SK-N-SH (cell line): ENCODE measurements at regions not wholly inside any gene's neighbourhood (a gene's known extent, or its start where the extent isn't known, plus 50 kb on each side); places are given as distances from the start of the nearest gene placed in this dataset.

Source experiments
- EP300 ChIP-seq, 2 experiments: IDR thresholded peaks; 2 replicates each; pipeline versions ENCODE4 v1.4.0 to v1.6.1; 2012; ENCODE audit warnings: borderline replicate concordance in 1 of 2, low read depth in 1 of 2, low read length in 1 of 2
- TCF12 ChIP-seq: IDR thresholded peaks from 2 replicates; pipeline ENCODE4 v1.4.0; 2012
- TF ChIP-seq, protein P1 (sequence below): fragments of 200-600 bp; sonication (generic); IDR thresholded peaks from 2 replicates; pipeline ENCODE4 v1.6.1; 2017; ENCODE audit warnings: antibody characterized with exemption, mild to moderate bottlenecking, moderate library complexity

DNA sequence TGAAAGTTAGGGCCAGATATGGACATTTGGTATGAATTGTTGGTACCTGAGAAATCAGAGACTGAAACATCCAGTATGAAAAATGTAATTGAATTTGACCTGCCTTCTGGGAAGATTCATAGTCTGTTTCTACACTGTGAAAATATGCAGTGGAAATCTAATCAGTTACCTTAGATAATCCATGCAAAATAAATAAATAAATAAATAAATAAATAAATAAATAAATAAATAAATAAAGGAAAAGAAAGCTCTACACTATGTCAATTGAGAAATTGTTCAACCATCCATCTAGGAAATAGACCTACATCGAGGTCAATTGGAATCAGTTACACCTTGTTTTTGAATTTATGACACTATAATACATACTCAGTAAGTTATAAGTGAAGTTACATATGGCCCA lies 252.3 kb downstream of the VGLL3 start:
- TF ChIP-seq, protein P1, sequence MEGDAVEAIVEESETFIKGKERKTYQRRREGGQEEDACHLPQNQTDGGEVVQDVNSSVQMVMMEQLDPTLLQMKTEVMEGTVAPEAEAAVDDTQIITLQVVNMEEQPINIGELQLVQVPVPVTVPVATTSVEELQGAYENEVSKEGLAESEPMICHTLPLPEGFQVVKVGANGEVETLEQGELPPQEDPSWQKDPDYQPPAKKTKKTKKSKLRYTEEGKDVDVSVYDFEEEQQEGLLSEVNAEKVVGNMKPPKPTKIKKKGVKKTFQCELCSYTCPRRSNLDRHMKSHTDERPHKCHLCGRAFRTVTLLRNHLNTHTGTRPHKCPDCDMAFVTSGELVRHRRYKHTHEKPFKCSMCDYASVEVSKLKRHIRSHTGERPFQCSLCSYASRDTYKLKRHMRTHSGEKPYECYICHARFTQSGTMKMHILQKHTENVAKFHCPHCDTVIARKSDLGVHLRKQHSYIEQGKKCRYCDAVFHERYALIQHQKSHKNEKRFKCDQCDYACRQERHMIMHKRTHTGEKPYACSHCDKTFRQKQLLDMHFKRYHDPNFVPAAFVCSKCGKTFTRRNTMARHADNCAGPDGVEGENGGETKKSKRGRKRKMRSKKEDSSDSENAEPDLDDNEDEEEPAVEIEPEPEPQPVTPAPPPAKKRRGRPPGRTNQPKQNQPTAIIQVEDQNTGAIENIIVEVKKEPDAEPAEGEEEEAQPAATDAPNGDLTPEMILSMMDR, result no peak
- TF ChIP-seq TCF12 (no peak), EP300 (IDR thresholded peaks at IDR 0.05; ENCODE audit: borderline replicate concordance in 1 of 2, low read depth in 1 of 2, low read length in 1 of 2) (no peak)
